ENCODE measurements at regions not wholly inside any gene's neighbourhood (a gene's known extent, or its start where the extent isn't known, plus 50 kb on each side); places are given as distances from the start of the nearest gene placed in this dataset.

DNA sequence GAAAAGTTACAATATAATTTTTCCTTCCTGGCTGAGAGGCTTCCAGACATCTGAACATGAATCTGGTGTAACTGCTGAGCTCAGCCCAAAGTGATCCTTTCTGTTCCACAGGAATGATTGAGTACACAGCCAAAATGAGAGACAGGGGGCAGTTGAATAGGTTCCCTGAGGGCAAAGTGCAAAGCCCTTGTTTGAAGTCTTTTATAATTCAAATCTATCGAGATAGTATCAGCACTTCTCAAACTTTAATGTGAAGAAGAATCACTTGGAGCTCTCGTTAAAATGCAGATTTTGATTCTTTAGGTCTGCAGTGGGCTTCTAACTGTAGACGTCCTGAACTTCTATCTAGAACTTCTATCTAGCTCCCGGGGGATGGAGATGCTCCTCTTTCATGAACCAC, 54.4 kb upstream of the BMP2K start:
- Histone ChIP-seq H2BK15ac (ENCODE audit: low read depth, low read length) (no peak overlapping the region), H4K8ac (replicated peaks; ENCODE audit: insufficient read length, low read depth, low read length) (no peak overlapping the region), H2BK20ac (ENCODE audit: low read depth, low read length, poor library complexity, severe bottlenecking) (no peak overlapping the region), H3K79me2 (ENCODE audit: insufficient read depth, low read length) (no peaks in the 10 kb centered on the region), H2AK5ac (ENCODE audit: insufficient read length, low read length) (no peak overlapping the region), H2BK12ac (ENCODE audit: insufficient read length, low read depth, low read length) (no peak overlapping the region), H4K5ac (ENCODE audit: insufficient read length, low read depth, low read length) (no peak overlapping the region), H2BK120ac (ENCODE audit: low read depth, low read length, poor library complexity, severe bottlenecking) (no peak overlapping the region), H3K14ac (ENCODE audit: insufficient read depth, low read length) (no peak overlapping the region), H3K4me2 (ENCODE audit: insufficient read depth, insufficient read length, low read length) (no peak overlapping the region), H2BK5ac (ENCODE audit: insufficient read length, low read length) (no peak overlapping the region), H3K56ac (ENCODE audit: insufficient read length, low read depth, low read length) (no peak overlapping the region), H3K23me2 (ENCODE audit: insufficient read length, low read depth, low read length, poor library complexity, severe bottlenecking) (no peaks in the 10 kb centered on the region), H3K9me3 (ENCODE audit: control insufficient read depth, low read depth, low read length) (no peaks in the 10 kb centered on the region), H4K91ac (ENCODE audit: insufficient read length, low read depth, low read length) (no peak overlapping the region), H3K23ac (ENCODE audit: insufficient read length, low read depth, low read length) (no peak overlapping the region), H3K18ac (ENCODE audit: insufficient read length, low read depth, low read length) (no peak overlapping the region), H3K4ac (ENCODE audit: low read depth, low read length) (no peak overlapping the region), H3K27me3 (ENCODE audit: insufficient read depth, low read length) (no peaks in the 10 kb centered on the region), H2AFZ (ENCODE audit: low read length) (no peak overlapping the region), H3T11ph (ENCODE audit: low read length) (no peak overlapping the region), H3K4me1 (ENCODE audit: insufficient read depth, low read length) (peaks cover 10% of the 10 kb centered on the region; the same call in 1 of the 2 replicates), H3K27ac (ENCODE audit: insufficient read length, low read depth, low read length) (no peak overlapping the region), H4K20me1 (ENCODE audit: control insufficient read depth, insufficient read depth, insufficient read length) (no peaks in the 10 kb centered on the region), H3K9ac (ENCODE audit: extremely low read depth, insufficient read length, low read length) (no peak overlapping the region), H3K79me1 (ENCODE audit: insufficient read depth, low read depth, low read length, poor library complexity, severe bottlenecking) (no peaks in the 10 kb centered on the region)
- Mint-ChIP-seq H3K4me3 (no peak overlapping the region), H3K4me1 (peaks cover 49 to 54% of the 10 kb centered on the region in 2 experiments), H3K9me3 (peaks cover 19 to 22% of the 10 kb centered on the region in 2 experiments), H3K27ac (no peak overlapping the region), H3K27me3 (ENCODE audit: low read depth) (peaks cover 23% of the 10 kb centered on the region), H3K36me3 (ENCODE audit: insufficient read depth in 1 of 3, low read depth in 3 of 3) (peaks cover 10 to 23% (median 12%) of the 10 kb centered on the region in 3 experiments; a peak in 6 of 7 replicates)
- DNase-seq: no peak
- no CpG with 5 or more reads among the region's 4 CpGs for WGBS (ENCODE audit: extremely low coverage, insufficient read length, low lambda C conversion rate)
- TF ChIP-seq, protein P1, sequence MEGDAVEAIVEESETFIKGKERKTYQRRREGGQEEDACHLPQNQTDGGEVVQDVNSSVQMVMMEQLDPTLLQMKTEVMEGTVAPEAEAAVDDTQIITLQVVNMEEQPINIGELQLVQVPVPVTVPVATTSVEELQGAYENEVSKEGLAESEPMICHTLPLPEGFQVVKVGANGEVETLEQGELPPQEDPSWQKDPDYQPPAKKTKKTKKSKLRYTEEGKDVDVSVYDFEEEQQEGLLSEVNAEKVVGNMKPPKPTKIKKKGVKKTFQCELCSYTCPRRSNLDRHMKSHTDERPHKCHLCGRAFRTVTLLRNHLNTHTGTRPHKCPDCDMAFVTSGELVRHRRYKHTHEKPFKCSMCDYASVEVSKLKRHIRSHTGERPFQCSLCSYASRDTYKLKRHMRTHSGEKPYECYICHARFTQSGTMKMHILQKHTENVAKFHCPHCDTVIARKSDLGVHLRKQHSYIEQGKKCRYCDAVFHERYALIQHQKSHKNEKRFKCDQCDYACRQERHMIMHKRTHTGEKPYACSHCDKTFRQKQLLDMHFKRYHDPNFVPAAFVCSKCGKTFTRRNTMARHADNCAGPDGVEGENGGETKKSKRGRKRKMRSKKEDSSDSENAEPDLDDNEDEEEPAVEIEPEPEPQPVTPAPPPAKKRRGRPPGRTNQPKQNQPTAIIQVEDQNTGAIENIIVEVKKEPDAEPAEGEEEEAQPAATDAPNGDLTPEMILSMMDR (conservative IDR thresholded peaks at IDR 0.05): no peak
